SKM-1 treated with dmso at 0.1 percent for 144 hours (cell line): ENCODE measurements at regions not wholly inside any gene's neighbourhood (a gene's known extent, or its start where the extent isn't known, plus 50 kb on each side); places are given as distances from the start of the nearest gene placed in this dataset.
"Not testable (repeated sequence)": the region's sequence is repeated elsewhere in the genome, so short reads cannot be mapped to it uniquely, and the experiment has no call there.

Source experiments
- DNase-seq: peaks from one replicate; lab custom pipeline; 2025; ENCODE audit not compliant: unreplicated experiment; lab: John Stamatoyannopoulos, UW

GRCh38 chr3:194056323-194056722, 79.6 kb upstream of the HES1 start:
- not testable (repeated sequence) for DNase-seq

GRCh38 chr3:194056731-194057415, 79.1 kb upstream of the HES1 start:
- DNase-seq, result no peak

GRCh38 chr3:194057570-194058188, 78.3 kb upstream of the HES1 start:
- DNase-seq, result no peak

GRCh38 chr3:194058189-194058571, 77.8 kb upstream of the HES1 start:
- DNase-seq, result no peak

- no peak for DNase-seq
Measured at GRCh38 chr3:194058753-194059152, 77.2 kb upstream of the HES1 start.

- no peak for DNase-seq
Measured at GRCh38 chr3:194061421-194062030, 74.4 kb upstream of the HES1 start.

- DNase-seq, result no peak
Measured at GRCh38 chr3:194062830-194063229, 73.1 kb upstream of the HES1 start.

GRCh38 chr3:194064380-194065332, 71.3 kb upstream of the HES1 start:
- DNase-seq, result no peak

GRCh38 chr3:194067327-194067726, 68.6 kb upstream of the HES1 start:
- not testable (repeated sequence) for DNase-seq

GRCh38 chr3:194067949-194068362, 68.0 kb upstream of the HES1 start:
- no peak for DNase-seq

GRCh38 chr3:194069421-194070219, 66.3 kb upstream of the HES1 start:
- DNase-seq, result peak; percentile 41

GRCh38 chr3:194070220-194070633, 65.7 kb upstream of the HES1 start:
- no peak for DNase-seq

GRCh38 chr3:194070634-194071409, 65.1 kb upstream of the HES1 start:
- peak; percentile 50 for DNase-seq

- no peak for DNase-seq
Measured at GRCh38 chr3:194072097-194072428, 63.9 kb upstream of the HES1 start.

- DNase-seq, result no peak
Measured at GRCh38 chr3:194072691-194073279, 63.2 kb upstream of the HES1 start.

GRCh38 chr3:194073926-194074325, 62.0 kb upstream of the HES1 start:
- DNase-seq, result no peak

GRCh38 chr3:194075088-194075615, 60.8 kb upstream of the HES1 start:
- no peak for DNase-seq

GRCh38 chr3:194075802-194076460, 60.0 kb upstream of the HES1 start:
- no peak for DNase-seq

- no peak for DNase-seq
Measured at GRCh38 chr3:194076475-194076874, 59.5 kb upstream of the HES1 start.
